ENCODE measurements at regions not wholly inside any gene's neighbourhood (a gene's known extent, or its start where the extent isn't known, plus 50 kb on each side); places are given as distances from the start of the nearest gene placed in this dataset.

GRCh38 chr20:24743641-24744040 lies 205.4 kb upstream of the CST7 start:
- TF ChIP-seq CTCF (IDR thresholded peaks at IDR 0.05; ENCODE audit: low read length) (no peak), EZH2 (optimal IDR thresholded peaks at IDR 0.05; ENCODE audit: low read depth, low read length) (no peak)
